ENCODE measurements at regions not wholly inside any gene's neighbourhood (a gene's known extent, or its start where the extent isn't known, plus 50 kb on each side); places are given as distances from the start of the nearest gene placed in this dataset.

GRCh38 chr6:167442796-167443680, 118.2 kb downstream of the TTLL2 start:
- no peaks in the 10 kb centered on the region for H3K27me3 ChIP-seq (ENCODE audit: insufficient read depth, low read length)
- no peaks in the 10 kb centered on the region for H3K9me3 ChIP-seq (ENCODE audit: insufficient read depth, low read depth, low read length)
- 52% methylated on average over 15 of the region's 15 CpGs for WGBS
- H3K36me3 ChIP-seq (ENCODE audit: insufficient read depth, low read length) = no peaks in the 10 kb centered on the region; the same call in 1 of the 2 replicates
- peak overlapping the region; percentile 17 for H3K4me3 ChIP-seq (ENCODE audit: low read length)
- peak overlapping the region; percentile 98 for H3K27ac ChIP-seq (ENCODE audit: low read depth, low read length)
- H3K4me1 ChIP-seq (ENCODE audit: insufficient read depth, low read length) = peaks cover 57% of the 10 kb centered on the region
- H3K9ac ChIP-seq (ENCODE audit: low read depth, low read length) = peak overlapping the region; percentile 53

GRCh38 chr6:167444602-167445346, 119.9 kb downstream of the TTLL2 start:
- H3K9me3 ChIP-seq (ENCODE audit: insufficient read depth, low read depth, low read length) = no peaks in the 10 kb centered on the region
- WGBS = 91% methylated on average over 9 of the region's 9 CpGs
- peaks cover 52% of the 10 kb centered on the region for H3K4me1 ChIP-seq (ENCODE audit: insufficient read depth, low read length)
- H3K27me3 ChIP-seq (ENCODE audit: insufficient read depth, low read length) = no peaks in the 10 kb centered on the region
- H3K27ac ChIP-seq (ENCODE audit: low read depth, low read length) = no peak overlapping the region
- no peaks in the 10 kb centered on the region for H3K36me3 ChIP-seq (ENCODE audit: insufficient read depth, low read length)
- no peak overlapping the region for H3K4me3 ChIP-seq (ENCODE audit: low read length)
- H3K9ac ChIP-seq (ENCODE audit: low read depth, low read length) = no peak overlapping the region

GRCh38 chr6:167445568-167445967, 120.7 kb downstream of the TTLL2 start:
- H3K27ac ChIP-seq (ENCODE audit: low read depth, low read length) = no peak overlapping the region
- no peak overlapping the region for H3K4me3 ChIP-seq (ENCODE audit: low read length)
- 70% methylated on average over 7 of the region's 7 CpGs for WGBS
- H3K9ac ChIP-seq (ENCODE audit: low read depth, low read length) = no peak overlapping the region
- no peaks in the 10 kb centered on the region for H3K36me3 ChIP-seq (ENCODE audit: insufficient read depth, low read length)
- H3K9me3 ChIP-seq (ENCODE audit: insufficient read depth, low read depth, low read length) = no peaks in the 10 kb centered on the region
- peaks cover 47% of the 10 kb centered on the region for H3K4me1 ChIP-seq (ENCODE audit: insufficient read depth, low read length)
- H3K27me3 ChIP-seq (ENCODE audit: insufficient read depth, low read length) = no peaks in the 10 kb centered on the region

- WGBS = 67% methylated on average over 8 of the region's 8 CpGs
- Histone ChIP-seq H3K4me3 (ENCODE audit: low read length) (no peak overlapping the region), H3K27me3 (ENCODE audit: insufficient read depth, low read length) (no peaks in the 10 kb centered on the region), H3K9ac (ENCODE audit: low read depth, low read length) (no peak overlapping the region), H3K27ac (ENCODE audit: low read depth, low read length) (no peak overlapping the region), H3K4me1 (ENCODE audit: insufficient read depth, low read length) (peaks cover 43% of the 10 kb centered on the region), H3K36me3 (ENCODE audit: insufficient read depth, low read length) (no peaks in the 10 kb centered on the region), H3K9me3 (ENCODE audit: insufficient read depth, low read depth, low read length) (no peaks in the 10 kb centered on the region)
These were observed 121.2 kb downstream of the TTLL2 start for GRCh38 chr6:167446046-167446445.

- no peak overlapping the region for H3K4me3 ChIP-seq (ENCODE audit: low read length)
- H3K27me3 ChIP-seq (ENCODE audit: insufficient read depth, low read length) = no peaks in the 10 kb centered on the region
- 93% methylated on average over 9 of the region's 9 CpGs for WGBS
- H3K9ac ChIP-seq (ENCODE audit: low read depth, low read length) = no peak overlapping the region
- no peak overlapping the region for H3K27ac ChIP-seq (ENCODE audit: low read depth, low read length)
- H3K4me1 ChIP-seq (ENCODE audit: insufficient read depth, low read length) = peaks cover 36% of the 10 kb centered on the region
- no peaks in the 10 kb centered on the region for H3K36me3 ChIP-seq (ENCODE audit: insufficient read depth, low read length)
- H3K9me3 ChIP-seq (ENCODE audit: insufficient read depth, low read depth, low read length) = no peaks in the 10 kb centered on the region
These were observed 122.1 kb downstream of the TTLL2 start for GRCh38 chr6:167446971-167447370.

- Histone ChIP-seq H3K9ac (ENCODE audit: low read depth, low read length) (no peak overlapping the region), H3K27me3 (ENCODE audit: insufficient read depth, low read length) (no peaks in the 10 kb centered on the region), H3K4me1 (ENCODE audit: insufficient read depth, low read length) (peaks cover 25% of the 10 kb centered on the region), H3K4me3 (ENCODE audit: low read length) (no peak overlapping the region), H3K27ac (ENCODE audit: low read depth, low read length) (no peak overlapping the region), H3K36me3 (ENCODE audit: insufficient read depth, low read length) (no peaks in the 10 kb centered on the region), H3K9me3 (ENCODE audit: insufficient read depth, low read depth, low read length) (no peaks in the 10 kb centered on the region)
- WGBS = 94% methylated on average over 5 of the region's 5 CpGs
These were observed 123.5 kb downstream of the TTLL2 start for GRCh38 chr6:167448378-167448777.

- Histone ChIP-seq H3K9ac (ENCODE audit: low read depth, low read length) (no peak overlapping the region), H3K27me3 (ENCODE audit: insufficient read depth, low read length) (no peaks in the 10 kb centered on the region), H3K9me3 (ENCODE audit: insufficient read depth, low read depth, low read length) (no peaks in the 10 kb centered on the region), H3K36me3 (ENCODE audit: insufficient read depth, low read length) (no peaks in the 10 kb centered on the region), H3K27ac (ENCODE audit: low read depth, low read length) (no peak overlapping the region), H3K4me1 (ENCODE audit: insufficient read depth, low read length) (peaks cover 16% of the 10 kb centered on the region), H3K4me3 (ENCODE audit: low read length) (no peak overlapping the region)
- WGBS = 83% methylated on average over 7 of the region's 7 CpGs
These were observed 124.4 kb downstream of the TTLL2 start for GRCh38 chr6:167449094-167449861.

GRCh38 chr6:167450626-167451025, 125.7 kb downstream of the TTLL2 start:
- no peak overlapping the region for H3K9ac ChIP-seq (ENCODE audit: low read depth, low read length)
- no peak overlapping the region for H3K4me3 ChIP-seq (ENCODE audit: low read length)
- no peak overlapping the region for H3K27ac ChIP-seq (ENCODE audit: low read depth, low read length)
- H3K9me3 ChIP-seq (ENCODE audit: insufficient read depth, low read depth, low read length) = no peaks in the 10 kb centered on the region
- H3K36me3 ChIP-seq (ENCODE audit: insufficient read depth, low read length) = no peaks in the 10 kb centered on the region
- peaks cover 10% of the 10 kb centered on the region for H3K4me1 ChIP-seq (ENCODE audit: insufficient read depth, low read length)
- H3K27me3 ChIP-seq (ENCODE audit: insufficient read depth, low read length) = no peaks in the 10 kb centered on the region
- WGBS = 92% methylated on average over 6 of the region's 6 CpGs

- no peaks in the 10 kb centered on the region for H3K27me3 ChIP-seq (ENCODE audit: insufficient read depth, low read length)
- no peaks in the 10 kb centered on the region for H3K36me3 ChIP-seq (ENCODE audit: insufficient read depth, low read length)
- H3K9ac ChIP-seq (ENCODE audit: low read depth, low read length) = no peak overlapping the region
- WGBS = 86% methylated on average over 8 of the region's 8 CpGs
- peaks cover 7% of the 10 kb centered on the region for H3K4me1 ChIP-seq (ENCODE audit: insufficient read depth, low read length)
- no peaks in the 10 kb centered on the region for H3K9me3 ChIP-seq (ENCODE audit: insufficient read depth, low read depth, low read length)
- H3K4me3 ChIP-seq (ENCODE audit: low read length) = no peak overlapping the region
- no peak overlapping the region for H3K27ac ChIP-seq (ENCODE audit: low read depth, low read length)
These were observed 127.6 kb downstream of the TTLL2 start for GRCh38 chr6:167452338-167453081.

- Histone ChIP-seq H3K27ac (ENCODE audit: low read depth, low read length) (no peak overlapping the region), H3K27me3 (ENCODE audit: insufficient read depth, low read length) (no peaks in the 10 kb centered on the region), H3K9ac (ENCODE audit: low read depth, low read length) (no peak overlapping the region), H3K36me3 (ENCODE audit: insufficient read depth, low read length) (no peaks in the 10 kb centered on the region), H3K4me1 (ENCODE audit: insufficient read depth, low read length) (peaks cover 11% of the 10 kb centered on the region), H3K9me3 (ENCODE audit: insufficient read depth, low read depth, low read length) (no peaks in the 10 kb centered on the region), H3K4me3 (ENCODE audit: low read length) (no peak overlapping the region)
- 92% methylated on average over 4 of the region's 4 CpGs for WGBS
These were observed 128.2 kb downstream of the TTLL2 start for GRCh38 chr6:167453082-167453446.
